HepG2 (cell line): ENCODE measurements at regions not wholly inside any gene's neighbourhood (a gene's known extent, or its start where the extent isn't known, plus 50 kb on each side); places are given as distances from the start of the nearest gene placed in this dataset.

Experiments used
- ATAC-seq: fragments of 200-7000 bp; cut with Tn5 transposase; 3 replicates; pipeline ENCODE4 v1.9.1; 2020; ENCODE audit warnings: mild to moderate bottlenecking, moderate library complexity
- BruUV-seq: library from RNA; stranded (reverse); fragments of 400-500 nt; replicated peaks from 2 replicates; lab custom pipeline; 2021; lab: Mats Ljungman, UMichigan
- CTCF ChIA-PET: fragments of 300-600 bp; formaldehyde crosslinking; extraction: SDS; loops from one replicate; lab custom pipeline; 2021; ENCODE audit warnings: low total read pairs, inconsistent platforms, low intra/inter-chr PET ratio; lab: Yijun Ruan, JAX
- POLR2A ChIA-PET: fragments of 350-600 bp; sonication (Branson Sonifier 250); formaldehyde crosslinking; loops from one replicate; lab custom pipeline; 2020; ENCODE audit warnings: antibody characterized with exemption, inconsistent platforms; lab: Yijun Ruan, JAX
- DNase-seq: peaks from one replicate; pipeline ENCODE4 v3.0.0-alpha.2; 2015; ENCODE audit warnings: low spot score
- FAIRE-seq: peaks from 3 replicates; lab custom pipeline; 2011; peaks lifted over from hg19 to GRCh38; lab: Jason Lieb, UNC
- H2AFZ ChIP-seq: one replicate; pipeline ENCODE4 v1.6.1; 2011; ENCODE audit warnings: low read length, inconsistent platforms
- H3K27ac ChIP-seq: fragments of 300-600 bp; 3 replicates; pipeline ENCODE4 v1.8.0; 2011; ENCODE audit warnings: mixed run types, mild to moderate bottlenecking, mixed read lengths, low read length, inconsistent platforms; ENCODE audit not compliant: insufficient read depth; ENCODE audit errors: extremely low read length
- H3K27me3 ChIP-seq, 2 experiments: fragments of 200-600 bp in 1 of 2; 2 replicates in 1 of 2; 3 replicates in 1 of 2; pipeline versions ENCODE4 v1.6.0 to v1.8.0; 2011; ENCODE audit warnings: low read length in 2 of 2, mild to moderate bottlenecking in 2 of 2, moderate library complexity in 2 of 2, inconsistent platforms in 1 of 2; ENCODE audit not compliant: insufficient read depth in 2 of 2, control insufficient read depth in 1 of 2
- H3K36me3 ChIP-seq, 2 experiments: fragments of 200-600 bp in 1 of 2; replicated peaks in 1 of 2; 2 replicates in 1 of 2; 3 replicates in 1 of 2; pipeline versions ENCODE4 v1.5.1 to v1.8.0; 2011; ENCODE audit warnings: low read length in 2 of 2, inconsistent platforms in 1 of 2; ENCODE audit not compliant: insufficient read depth in 2 of 2, control insufficient read depth in 1 of 2
- H3K4me1 ChIP-seq: 2 replicates; pipeline ENCODE4 v1.5.1; 2012; ENCODE audit warnings: low read length, inconsistent platforms; ENCODE audit not compliant: insufficient read depth
- H3K4me2 ChIP-seq: 2 replicates; pipeline ENCODE4 v1.6.0; 2011; ENCODE audit warnings: low read depth, low read length, inconsistent platforms
- H3K4me3 ChIP-seq, 3 experiments: fragments of 200-600 bp in 1 of 3; sonication (generic), shearing (Covaris generic) in 1 of 3; replicated peaks in 1 of 3; 2 replicates each; pipeline ENCODE4 v1.5.1; 2011 to 2016; ENCODE audit warnings: low read length in 3 of 3, inconsistent platforms in 2 of 3, low read depth in 2 of 3, mild to moderate bottlenecking in 2 of 3, control low read depth in 1 of 3, mixed read lengths in 1 of 3; ENCODE audit not compliant: insufficient read depth in 1 of 3
- H3K79me2 ChIP-seq: one replicate; pipeline ENCODE4 v1.6.1; 2011; ENCODE audit warnings: low read length, inconsistent platforms; ENCODE audit not compliant: insufficient read depth
- H3K9ac ChIP-seq: 2 replicates; pipeline ENCODE4 v1.6.0; 2011; ENCODE audit warnings: mild to moderate bottlenecking, low read depth, low read length, inconsistent platforms; ENCODE audit not compliant: insufficient read depth
- H3K9me3 ChIP-seq: 2 replicates; pipeline ENCODE4 v1.5.1; 2012; ENCODE audit warnings: mild to moderate bottlenecking, low read length
- H4K20me1 ChIP-seq: 2 replicates; pipeline ENCODE4 v1.6.0; 2011; ENCODE audit warnings: inconsistent platforms, mild to moderate bottlenecking, low read length, moderate library complexity; ENCODE audit not compliant: insufficient read depth
- BRD4 ChIP-seq: sonication (generic); formaldehyde crosslinking; IDR thresholded peaks from 2 replicates; pipeline ENCODE4 v1.4.0; 2020; ENCODE audit warnings: missing genetic modification reagents
- CENPT ChIP-seq: sonication (generic); formaldehyde crosslinking; IDR thresholded peaks from 2 replicates; pipeline ENCODE4 v1.8.0; 2022; ENCODE audit warnings: low read depth, mild to moderate bottlenecking, moderate library complexity, missing genetic modification reagents
- CSRNP1 ChIP-seq: sonication (generic); formaldehyde crosslinking; IDR thresholded peaks from 2 replicates; pipeline ENCODE4 v1.8.1; 2023; ENCODE audit warnings: mild to moderate bottlenecking, missing genetic modification reagents
- MATR3 ChIP-seq: sonication (generic); formaldehyde crosslinking; IDR thresholded peaks from 2 replicates; pipeline ENCODE4 v1.4.0; 2020; ENCODE audit warnings: missing genetic modification reagents
- POGZ ChIP-seq: sonication (generic); formaldehyde crosslinking; IDR thresholded peaks from 2 replicates; pipeline ENCODE4 v1.4.0; 2020; ENCODE audit warnings: mild to moderate bottlenecking, missing genetic modification reagents
- POLR2A ChIP-seq, 2 experiments: IDR thresholded peaks; 2 replicates each; pipeline ENCODE4 v1.6.1; 2011; ENCODE audit warnings: low read depth in 2 of 2, low read length in 2 of 2, mild to moderate bottlenecking in 1 of 2, moderate library complexity in 1 of 2; ENCODE audit not compliant: insufficient read depth in 1 of 2
- ZFP62 ChIP-seq: sonication (generic); formaldehyde crosslinking; IDR thresholded peaks from 2 replicates; pipeline ENCODE4 v1.4.0; 2020; ENCODE audit warnings: missing genetic modification reagents
- ZNF235 ChIP-seq: sonication (generic); formaldehyde crosslinking; IDR thresholded peaks from 2 replicates; pipeline ENCODE4 v1.8.1; 2023; ENCODE audit warnings: mild to moderate bottlenecking, missing genetic modification reagents, borderline replicate concordance
- ZNF350 ChIP-seq: sonication (generic); formaldehyde crosslinking; IDR thresholded peaks from 2 replicates; pipeline ENCODE4 v1.4.0; 2020; ENCODE audit warnings: mild to moderate bottlenecking, low read depth, missing genetic modification reagents, borderline replicate concordance
- ZNF569 ChIP-seq: sonication (generic); formaldehyde crosslinking; IDR thresholded peaks from 2 replicates; pipeline ENCODE4 v1.5.0; 2020; ENCODE audit warnings: mild to moderate bottlenecking, missing genetic modification reagents, moderate library complexity, borderline replicate concordance
- WGBS: methylation state at CpG from one replicate; pipeline ENCODE4 v1.1.6; 2017; ENCODE audit warnings: low lambda C conversion rate; 5-methylcytosine and 5-hydroxymethylcytosine counted together
- in situ Hi-C: cut with HindIII; loops from 2 replicates; pipeline ENCODE4 v1.10.0; 2017; ENCODE audit warnings: low pct_unique_long_range_greater_than_20kb; ENCODE audit not compliant: extremely low pct_ligation_motif_present
- intact Hi-C: fragments of 100-400 bp; cut with micrococcal nuclease; formaldehyde crosslinking; loops from one replicate; pipeline ENCODE4 v1.10.0; 2022; ENCODE audit not compliant: unreplicated experiment
- TF ChIP-seq, protein P1 (sequence below): IDR thresholded peaks from 2 replicates; pipeline ENCODE4 v1.6.1; 2016; ENCODE audit warnings: low read depth, control low read depth

DNA sequence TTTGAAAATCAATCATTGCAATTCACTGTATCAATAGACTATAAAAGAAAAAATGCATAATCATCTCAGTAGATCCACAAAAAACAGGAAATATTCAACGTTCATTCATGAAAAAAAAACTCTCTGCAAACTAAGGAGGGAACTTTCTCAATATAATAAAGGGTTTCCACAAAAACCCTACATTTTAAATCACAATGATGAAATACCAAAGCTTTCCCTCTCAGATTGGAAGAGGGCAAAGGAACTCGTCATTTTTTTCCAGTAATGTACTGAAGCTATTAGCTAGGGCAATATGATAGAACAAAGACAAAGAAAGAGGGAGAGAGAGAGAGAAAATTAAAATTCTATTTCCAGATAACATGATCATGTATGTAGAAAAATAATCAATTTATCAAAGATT is 167.1 kb upstream of the RBMS1 start:
- BruUV-seq, result no TSS peak
- H3K9ac ChIP-seq, result no peak overlapping the region
- no peak overlapping the region for H3K27ac ChIP-seq
- H2AFZ ChIP-seq, result no peak overlapping the region
- DNase-seq, result no peak
- intact Hi-C loops (no loop called here), in situ Hi-C loops (no loop called here)
- no peaks in the 10 kb centered on the region for H3K27me3 ChIP-seq
- no peaks in the 10 kb centered on the region for H3K36me3 ChIP-seq
- ATAC-seq, result no peak
- ChIA-PET CTCF (no interaction called here), POLR2A (no interaction called here)
- under 1% methylated on average over 2 of the region's 2 CpGs for WGBS
- TF ChIP-seq BRD4 (no peak), ZFP62 (CRISPR knock-in tag) (no peak), MATR3 (no peak), ZNF569 (CRISPR knock-in tag) (no peak), POLR2A (IDR thresholded peaks at IDR 0.05; ENCODE audit: insufficient read depth in 1 of 2, low read depth in 2 of 2, low read length in 2 of 2) (no peak), ZNF235 (CRISPR knock-in tag) (no peak), CENPT (no peak)
- TF ChIP-seq, protein P1, sequence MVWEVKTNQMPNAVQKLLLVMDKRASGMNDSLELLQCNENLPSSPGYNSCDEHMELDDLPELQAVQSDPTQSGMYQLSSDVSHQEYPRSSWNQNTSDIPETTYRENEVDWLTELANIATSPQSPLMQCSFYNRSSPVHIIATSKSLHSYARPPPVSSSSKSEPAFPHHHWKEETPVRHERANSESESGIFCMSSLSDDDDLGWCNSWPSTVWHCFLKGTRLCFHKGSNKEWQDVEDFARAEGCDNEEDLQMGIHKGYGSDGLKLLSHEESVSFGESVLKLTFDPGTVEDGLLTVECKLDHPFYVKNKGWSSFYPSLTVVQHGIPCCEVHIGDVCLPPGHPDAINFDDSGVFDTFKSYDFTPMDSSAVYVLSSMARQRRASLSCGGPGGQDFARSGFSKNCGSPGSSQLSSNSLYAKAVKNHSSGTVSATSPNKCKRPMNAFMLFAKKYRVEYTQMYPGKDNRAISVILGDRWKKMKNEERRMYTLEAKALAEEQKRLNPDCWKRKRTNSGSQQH, result no peak
- no peak for FAIRE-seq
- H4K20me1 ChIP-seq, result no peaks in the 10 kb centered on the region
- H3K4me3 ChIP-seq, result no peak overlapping the region
- no peaks in the 10 kb centered on the region for H3K4me1 ChIP-seq
- no peak overlapping the region for H3K4me2 ChIP-seq
- no peaks in the 10 kb centered on the region for H3K9me3 ChIP-seq
- no peaks in the 10 kb centered on the region for H3K79me2 ChIP-seq

- DNase-seq (no peak), ATAC-seq (no peak; the same call in 2 of the 3 replicates)
- Histone ChIP-seq H3K9me3 (no peaks in the 10 kb centered on the region), H3K9ac (no peak overlapping the region), H3K4me3 (no peak overlapping the region), H3K36me3 (no peaks in the 10 kb centered on the region), H3K27ac (no peak overlapping the region), H3K4me1 (no peaks in the 10 kb centered on the region), H4K20me1 (no peaks in the 10 kb centered on the region), H3K27me3 (no peaks in the 10 kb centered on the region; a peak in 1 of 5 replicates)
- CTCF ChIA-PET, result no interaction called here
- TF ChIP-seq POGZ (CRISPR knock-in tag), result no peak
- TF ChIP-seq CSRNP1, result no peak
- TF ChIP-seq ZNF350 (CRISPR knock-in tag), result no peak
- TF ChIP-seq, all 625 proteins: peak for 0
- Histone ChIP-seq H3K4me2 (no peak overlapping the region), H3K79me2 (no peaks in the 10 kb centered on the region), H2AFZ (no peak overlapping the region)
- BruUV-seq, result no TSS peak
- intact Hi-C loops, result no loop called here
- no peak for FAIRE-seq
- in situ Hi-C loops, result no loop called here
- 11% methylated on average over 2 of the region's 2 CpGs for WGBS
- POLR2A ChIA-PET, result no interaction called here
Measured at GRCh38 chr2:160664603-160665140, 171.1 kb upstream of the RBMS1 start.
